NCI-H146 treated with DMSO at 0.1 percent for 48 hours (cell line): ENCODE measurements at regions not wholly inside any gene's neighbourhood (a gene's known extent, or its start where the extent isn't known, plus 50 kb on each side); places are given as distances from the start of the nearest gene placed in this dataset.
"Not testable (repeated sequence)": the region's sequence is repeated elsewhere in the genome, so short reads cannot be mapped to it uniquely, and the experiment has no call there.

Source experiments
- DNase-seq: peaks from one replicate; lab custom pipeline; 2025; ENCODE audit not compliant: unreplicated experiment; lab: John Stamatoyannopoulos, UW

GRCh38 chr9:73095425-73095824 is 56.2 kb upstream of the ANXA1 start:
- no peak for DNase-seq

GRCh38 chr9:73093740-73094379 is 57.8 kb upstream of the ANXA1 start:
- DNase-seq, result no peak

- DNase-seq, result no peak
These were observed 58.5 kb upstream of the ANXA1 start for GRCh38 chr9:73093016-73093739.

- DNase-seq, result no peak
These were observed 59.8 kb upstream of the ANXA1 start for GRCh38 chr9:73091909-73092308.

GRCh38 chr9:73090214-73090613 is 61.5 kb upstream of the ANXA1 start:
- no peak for DNase-seq

GRCh38 chr9:73089304-73089985 is 62.2 kb upstream of the ANXA1 start:
- DNase-seq, result no peak

DNA sequence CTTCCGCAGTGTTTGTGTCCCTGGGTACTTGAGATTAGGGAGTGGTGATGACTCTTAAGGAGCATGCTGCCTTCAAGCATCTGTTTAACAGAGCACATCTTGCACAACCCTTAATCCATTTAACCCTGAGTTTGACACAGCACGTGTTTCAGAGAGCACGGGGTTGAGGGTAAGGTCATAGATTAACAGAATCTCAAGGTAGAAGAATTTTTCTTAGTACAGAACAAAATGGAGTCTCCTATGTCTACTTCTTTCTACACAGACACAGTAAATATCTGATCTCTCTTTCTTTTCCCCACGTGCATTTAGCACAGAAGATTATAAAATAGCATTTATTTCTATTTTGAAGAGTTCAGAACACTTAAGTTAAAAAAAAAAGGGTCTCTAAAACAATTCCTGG is 63.8 kb upstream of the ANXA1 start:
- DNase-seq, result not testable (repeated sequence)

DNA sequence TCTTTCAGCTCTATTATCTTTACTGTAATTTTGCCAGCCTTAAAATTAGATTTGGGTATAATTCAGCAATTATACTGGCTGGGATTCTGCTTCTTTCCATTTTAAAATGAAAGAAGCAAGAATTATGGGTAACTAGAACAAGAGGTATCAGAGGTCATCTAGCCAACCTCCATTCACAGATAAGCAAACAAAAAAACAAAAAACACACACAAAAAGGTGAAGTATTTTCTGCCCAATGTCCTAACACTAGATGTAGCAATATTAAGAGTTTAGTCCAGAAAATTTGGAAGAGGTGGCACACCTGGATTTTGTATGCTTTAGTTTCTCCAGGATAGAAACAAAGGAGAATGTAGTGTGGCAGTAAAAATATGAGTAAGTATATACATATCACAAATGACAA is 68.1 kb upstream of the ANXA1 start:
- DNase-seq, result no peak

DNA sequence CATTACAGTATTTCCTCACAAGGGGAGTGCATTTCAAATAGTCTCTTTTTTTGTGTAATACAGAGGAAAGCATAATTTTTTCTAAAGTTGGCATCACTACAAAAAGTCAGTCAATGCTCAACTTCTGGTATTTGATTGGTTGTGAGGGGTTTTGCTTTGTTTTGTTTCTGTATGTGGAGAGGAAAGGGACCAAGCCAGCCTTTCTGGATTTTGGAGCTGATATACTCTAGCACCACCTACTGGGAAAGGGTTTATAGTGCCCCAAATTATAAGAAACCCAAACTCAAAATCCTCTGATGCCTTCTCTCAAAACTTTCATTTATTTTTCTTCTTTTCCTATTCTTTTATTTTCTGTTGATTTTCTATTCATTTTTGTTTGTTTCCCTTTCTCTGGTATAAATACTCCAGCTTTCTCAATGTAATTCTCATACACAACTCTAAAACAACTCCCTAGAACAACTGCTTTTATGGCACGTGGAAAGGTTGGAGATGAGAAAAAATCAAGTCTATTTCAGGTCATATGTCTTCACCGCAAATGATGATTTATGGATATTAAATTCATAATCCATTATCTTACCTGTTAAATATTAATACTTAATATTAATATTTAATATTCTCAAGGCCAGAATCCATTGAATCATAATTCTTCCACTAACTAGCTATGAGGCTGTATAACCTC is 69.5 kb upstream of the ANXA1 start:
- peak; percentile 18 for DNase-seq

DNA sequence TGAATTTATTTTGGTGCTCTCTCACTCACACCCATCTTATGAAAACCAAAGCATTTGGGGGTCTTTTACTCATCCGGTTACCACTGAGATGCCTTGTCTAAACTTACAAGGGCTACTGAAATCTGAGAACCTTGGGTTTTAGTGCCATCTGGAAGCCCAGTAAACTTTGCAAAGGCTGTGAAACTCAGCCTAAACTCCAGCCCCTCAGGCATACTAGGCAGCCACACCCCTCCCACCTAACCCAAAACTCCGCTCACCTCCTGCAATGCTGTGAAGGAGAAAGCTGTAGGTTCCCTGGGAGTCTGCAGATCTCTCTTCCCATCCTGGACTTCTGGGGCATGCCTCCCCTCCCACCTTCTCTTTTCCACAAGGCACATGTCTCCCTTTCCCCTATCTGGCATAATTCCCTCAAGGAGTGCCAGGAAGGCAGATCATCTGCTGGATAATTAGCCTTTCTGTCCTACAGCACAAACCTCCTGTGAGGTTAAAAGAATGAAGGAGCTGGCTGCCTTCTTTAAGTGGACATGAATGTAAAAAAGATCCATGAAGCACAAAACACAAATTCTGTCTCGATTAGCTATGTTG is 71.5 kb upstream of the ANXA1 start:
- no peak for DNase-seq

- no peak for DNase-seq
These were observed 72.3 kb upstream of the ANXA1 start for GRCh38 chr9:73079326-73079725.

DNA sequence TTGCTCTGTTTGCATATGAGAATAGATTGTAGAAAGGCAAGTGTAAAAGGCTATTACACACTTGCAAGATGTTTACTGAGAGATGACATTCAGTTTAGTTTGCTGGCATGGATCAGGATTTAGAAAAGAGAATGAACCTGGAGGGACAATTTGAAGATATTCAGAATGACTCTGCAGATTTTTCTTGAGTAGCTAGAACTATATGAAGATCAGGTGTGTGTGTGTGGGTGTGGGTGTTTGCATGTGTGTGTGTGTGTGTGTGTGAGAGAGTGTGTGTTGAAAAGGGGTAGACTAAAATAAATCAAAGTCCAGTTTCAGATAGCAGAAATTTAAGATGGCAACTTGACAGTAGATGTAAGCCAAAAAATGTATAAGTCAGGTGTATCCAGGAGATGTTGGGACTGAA is 74.0 kb upstream of the ANXA1 start:
- DNase-seq, result no peak

DNA sequence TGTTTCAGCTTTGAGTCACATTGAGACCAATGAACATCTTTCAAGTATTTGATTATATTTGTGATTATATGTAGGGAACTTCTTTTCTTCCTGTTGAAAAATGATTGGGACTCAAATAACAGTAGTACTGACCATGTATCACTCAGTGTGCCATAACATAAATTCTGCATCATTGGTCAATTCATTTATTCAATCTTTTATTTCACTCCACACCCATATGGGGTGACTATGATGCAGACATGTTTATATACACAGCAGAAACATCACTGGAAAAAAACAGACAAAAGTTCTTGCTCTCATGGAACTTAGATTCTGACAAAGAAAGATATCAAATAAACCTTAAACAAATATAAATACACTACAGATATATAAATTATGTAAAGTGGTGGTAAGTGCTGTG is 74.7 kb upstream of the ANXA1 start:
- no peak for DNase-seq

DNA sequence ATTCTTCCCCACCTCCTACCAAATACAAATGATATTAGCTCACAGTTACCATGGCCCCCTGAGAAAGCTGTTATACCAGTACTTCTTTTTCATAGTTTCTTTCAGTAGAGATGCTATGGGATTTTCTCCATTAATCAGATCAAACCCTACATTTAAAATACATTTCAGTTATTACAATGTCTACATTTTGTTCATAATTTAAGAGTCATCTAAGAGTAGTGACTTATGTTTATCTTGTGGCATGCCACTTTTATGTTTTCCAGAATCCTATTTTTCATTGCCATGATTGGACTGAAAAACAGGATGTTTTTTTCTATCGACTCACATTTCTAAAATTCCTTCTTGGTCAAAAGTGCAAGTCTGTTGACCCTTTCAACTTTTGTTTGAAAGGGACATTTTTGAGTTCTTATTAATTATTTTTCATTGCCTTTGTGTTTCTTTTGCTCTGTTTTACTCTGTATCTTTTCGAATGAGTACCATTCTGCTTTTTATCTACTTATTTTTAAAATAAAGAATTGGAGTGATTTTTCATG is 77.4 kb upstream of the ANXA1 start:
- no peak for DNase-seq

- DNase-seq, result no peak
These were observed 78.1 kb upstream of the ANXA1 start for GRCh38 chr9:73073337-73074175.

GRCh38 chr9:73067074-73067473 is 84.6 kb upstream of the ANXA1 start:
- DNase-seq, result no peak

- DNase-seq, result no peak
These were observed 86.2 kb upstream of the ANXA1 start for GRCh38 chr9:73065439-73065838.

GRCh38 chr9:73064315-73064714 is 87.3 kb upstream of the ANXA1 start:
- no peak for DNase-seq

GRCh38 chr9:73061146-73061545 is 90.5 kb upstream of the ANXA1 start:
- no peak for DNase-seq

DNA sequence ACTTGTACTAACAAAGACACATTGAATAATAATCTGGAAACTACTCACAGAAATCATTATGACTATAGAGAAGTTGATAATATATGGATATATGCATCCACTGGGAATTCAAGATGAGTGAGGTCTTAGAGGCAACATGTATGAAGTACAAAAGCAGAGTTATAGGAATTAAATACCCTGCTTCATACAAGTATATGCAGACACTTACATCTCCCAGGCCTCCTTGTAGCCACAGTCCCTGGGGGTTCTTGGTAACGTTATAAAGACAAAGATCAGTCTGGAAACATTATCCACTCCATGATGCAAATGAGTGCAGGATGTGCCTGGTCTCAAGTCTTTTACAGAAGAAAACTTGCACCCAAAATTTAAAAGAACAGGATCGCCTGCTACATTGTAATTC is 92.4 kb upstream of the ANXA1 start:
- DNase-seq, result no peak
